HepG2 (cell line): ENCODE measurements at regions not wholly inside any gene's neighbourhood (a gene's known extent, or its start where the extent isn't known, plus 50 kb on each side); places are given as distances from the start of the nearest gene placed in this dataset.

Source experiments
- ATAC-seq: fragments of 200-7000 bp; cut with Tn5 transposase; 3 replicates; pipeline ENCODE4 v1.9.1; 2020; ENCODE audit warnings: mild to moderate bottlenecking, moderate library complexity
- BruUV-seq: library from RNA; stranded (reverse); fragments of 400-500 nt; replicated peaks from 2 replicates; lab custom pipeline; 2021; lab: Mats Ljungman, UMichigan
- CTCF ChIA-PET: fragments of 300-600 bp; formaldehyde crosslinking; extraction: SDS; loops from one replicate; lab custom pipeline; 2021; ENCODE audit warnings: low total read pairs, inconsistent platforms, low intra/inter-chr PET ratio; lab: Yijun Ruan, JAX
- POLR2A ChIA-PET: fragments of 350-600 bp; sonication (Branson Sonifier 250); formaldehyde crosslinking; loops from one replicate; lab custom pipeline; 2020; ENCODE audit warnings: antibody characterized with exemption, inconsistent platforms; lab: Yijun Ruan, JAX
- DNase-seq: peaks from one replicate; pipeline ENCODE4 v3.0.0-alpha.2; 2015; ENCODE audit warnings: low spot score
- FAIRE-seq: peaks from 3 replicates; lab custom pipeline; 2011; peaks lifted over from hg19 to GRCh38; lab: Jason Lieb, UNC
- H2AFZ ChIP-seq: one replicate; pipeline ENCODE4 v1.6.1; 2011; ENCODE audit warnings: low read length, inconsistent platforms
- H3K27ac ChIP-seq: fragments of 300-600 bp; 3 replicates; pipeline ENCODE4 v1.8.0; 2011; ENCODE audit warnings: mixed run types, mild to moderate bottlenecking, mixed read lengths, low read length, inconsistent platforms; ENCODE audit not compliant: insufficient read depth; ENCODE audit errors: extremely low read length
- H3K27me3 ChIP-seq, 2 experiments: fragments of 200-600 bp in 1 of 2; 2 replicates in 1 of 2; 3 replicates in 1 of 2; pipeline versions ENCODE4 v1.6.0 to v1.8.0; 2011; ENCODE audit warnings: low read length in 2 of 2, mild to moderate bottlenecking in 2 of 2, moderate library complexity in 2 of 2, inconsistent platforms in 1 of 2; ENCODE audit not compliant: insufficient read depth in 2 of 2, control insufficient read depth in 1 of 2
- H3K36me3 ChIP-seq, 2 experiments: fragments of 200-600 bp in 1 of 2; replicated peaks in 1 of 2; 2 replicates in 1 of 2; 3 replicates in 1 of 2; pipeline versions ENCODE4 v1.5.1 to v1.8.0; 2011; ENCODE audit warnings: low read length in 2 of 2, inconsistent platforms in 1 of 2; ENCODE audit not compliant: insufficient read depth in 2 of 2, control insufficient read depth in 1 of 2
- H3K4me1 ChIP-seq: 2 replicates; pipeline ENCODE4 v1.5.1; 2012; ENCODE audit warnings: low read length, inconsistent platforms; ENCODE audit not compliant: insufficient read depth
- H3K4me2 ChIP-seq: 2 replicates; pipeline ENCODE4 v1.6.0; 2011; ENCODE audit warnings: low read depth, low read length, inconsistent platforms
- H3K4me3 ChIP-seq, 3 experiments: fragments of 200-600 bp in 1 of 3; sonication (generic), shearing (Covaris generic) in 1 of 3; replicated peaks in 1 of 3; 2 replicates each; pipeline ENCODE4 v1.5.1; 2011 to 2016; ENCODE audit warnings: low read length in 3 of 3, inconsistent platforms in 2 of 3, low read depth in 2 of 3, mild to moderate bottlenecking in 2 of 3, control low read depth in 1 of 3, mixed read lengths in 1 of 3; ENCODE audit not compliant: insufficient read depth in 1 of 3
- H3K79me2 ChIP-seq: one replicate; pipeline ENCODE4 v1.6.1; 2011; ENCODE audit warnings: low read length, inconsistent platforms; ENCODE audit not compliant: insufficient read depth
- H3K9ac ChIP-seq: 2 replicates; pipeline ENCODE4 v1.6.0; 2011; ENCODE audit warnings: mild to moderate bottlenecking, low read depth, low read length, inconsistent platforms; ENCODE audit not compliant: insufficient read depth
- H3K9me3 ChIP-seq: 2 replicates; pipeline ENCODE4 v1.5.1; 2012; ENCODE audit warnings: mild to moderate bottlenecking, low read length
- H4K20me1 ChIP-seq: 2 replicates; pipeline ENCODE4 v1.6.0; 2011; ENCODE audit warnings: inconsistent platforms, mild to moderate bottlenecking, low read length, moderate library complexity; ENCODE audit not compliant: insufficient read depth
- CBX1 ChIP-seq: IDR thresholded peaks from one replicate; pipeline ENCODE4 v1.6.1; 2016; ENCODE audit warnings: antibody characterized with exemption, low read depth
- CCAR2 ChIP-seq: fragments of 200-400 bp; formaldehyde crosslinking; optimal IDR thresholded peaks from 2 replicates; pipeline ENCODE3; 2018; ENCODE audit warnings: low read depth, mild to moderate bottlenecking, low read length, moderate library complexity
- IRF2 ChIP-seq: IDR thresholded peaks from 2 replicates; pipeline ENCODE4 v1.6.1; 2018; ENCODE audit warnings: missing genetic modification reagents, missing compliant biosample characterization
- NR2F2 ChIP-seq: IDR thresholded peaks from 2 replicates; pipeline ENCODE4 v1.6.1; 2012; ENCODE audit warnings: low read depth, inconsistent platforms, borderline replicate concordance
- RARA ChIP-seq: IDR thresholded peaks from 2 replicates; pipeline ENCODE4 v1.6.1; 2016; ENCODE audit warnings: missing genetic modification reagents, missing compliant biosample characterization
- TAF15 ChIP-seq: fragments of 200-400 bp; formaldehyde crosslinking; IDR thresholded peaks from one replicate; pipeline ENCODE4 v1.6.1; 2018; ENCODE audit warnings: mild to moderate bottlenecking, low read depth, low read length; ENCODE audit not compliant: poor library complexity, severe bottlenecking
- ZMYM4 ChIP-seq: sonication (generic); formaldehyde crosslinking; IDR thresholded peaks from 2 replicates; pipeline ENCODE4 v1.8.1; 2023; ENCODE audit warnings: mild to moderate bottlenecking, missing genetic modification reagents
- ZNF205 ChIP-seq: IDR thresholded peaks from 2 replicates; pipeline ENCODE4 v1.6.1; 2018; ENCODE audit warnings: missing biosample characterization, missing genetic modification reagents
- ZNF292 ChIP-seq: sonication (generic); formaldehyde crosslinking; IDR thresholded peaks from 2 replicates; pipeline ENCODE4 v1.8.1; 2022; ENCODE audit warnings: mild to moderate bottlenecking, low read depth, missing genetic modification reagents, borderline replicate concordance
- ZNF343 ChIP-seq: sonication (generic); formaldehyde crosslinking; IDR thresholded peaks from 2 replicates; pipeline ENCODE4 v1.4.0; 2020; ENCODE audit warnings: mild to moderate bottlenecking, missing genetic modification reagents
- ZNF557 ChIP-seq: sonication (generic); formaldehyde crosslinking; IDR thresholded peaks from 2 replicates; pipeline ENCODE4 v1.4.0; 2020; ENCODE audit warnings: missing genetic modification reagents
- ZNF569 ChIP-seq: sonication (generic); formaldehyde crosslinking; IDR thresholded peaks from 2 replicates; pipeline ENCODE4 v1.5.0; 2020; ENCODE audit warnings: mild to moderate bottlenecking, missing genetic modification reagents, moderate library complexity, borderline replicate concordance
- WGBS: methylation state at CpG from one replicate; pipeline ENCODE4 v1.1.6; 2017; ENCODE audit warnings: low lambda C conversion rate; 5-methylcytosine and 5-hydroxymethylcytosine counted together
- in situ Hi-C: cut with HindIII; loops from 2 replicates; pipeline ENCODE4 v1.10.0; 2017; ENCODE audit warnings: low pct_unique_long_range_greater_than_20kb; ENCODE audit not compliant: extremely low pct_ligation_motif_present
- intact Hi-C: fragments of 100-400 bp; cut with micrococcal nuclease; formaldehyde crosslinking; loops from one replicate; pipeline ENCODE4 v1.10.0; 2022; ENCODE audit not compliant: unreplicated experiment
- TF ChIP-seq, protein P1 (sequence below): sonication (generic); formaldehyde crosslinking; IDR thresholded peaks from 2 replicates; pipeline ENCODE4 v1.9.0; 2021; ENCODE audit warnings: missing genetic modification reagents, mild to moderate bottlenecking, borderline replicate concordance
- TF ChIP-seq, protein P2 (sequence below): IDR thresholded peaks from 2 replicates; pipeline ENCODE4 v1.6.1; 2016
- TF ChIP-seq, protein P3 (sequence below): sonication (generic); formaldehyde crosslinking; IDR thresholded peaks from 2 replicates; pipeline ENCODE4 v1.8.1; 2023; ENCODE audit warnings: mild to moderate bottlenecking, missing genetic modification reagents, borderline replicate concordance
- TF ChIP-seq, protein P4 (sequence below): sonication (generic); formaldehyde crosslinking; IDR thresholded peaks from 2 replicates; pipeline ENCODE4 v1.8.0; 2022; ENCODE audit warnings: mild to moderate bottlenecking, missing genetic modification reagents

DNA sequence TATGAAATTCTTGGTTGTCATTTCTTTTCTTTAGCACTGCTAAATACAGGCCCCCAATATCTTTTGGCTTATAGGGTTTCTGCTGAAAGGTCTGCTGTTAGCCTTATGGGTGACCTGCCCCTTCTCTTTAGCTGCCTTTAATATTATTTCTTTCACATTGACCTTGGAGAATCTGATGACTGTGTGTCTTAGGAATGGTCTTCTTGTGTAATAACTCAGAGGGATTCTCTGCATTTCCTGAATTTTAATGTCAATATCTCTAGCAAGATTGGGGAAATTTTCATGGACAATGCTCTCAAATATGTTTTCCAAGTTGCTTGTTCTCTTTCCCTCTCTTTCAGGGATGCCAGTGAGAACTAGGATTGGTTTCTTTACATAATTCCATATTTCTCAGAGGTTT, 292.4 kb downstream of the SLC7A11 start:
- in situ Hi-C loops: no loop called here
- Histone ChIP-seq H4K20me1 (no peaks in the 10 kb centered on the region), H3K27me3 (no peaks in the 10 kb centered on the region), H3K4me2 (no peak overlapping the region), H2AFZ (no peak overlapping the region), H3K9me3 (no peaks in the 10 kb centered on the region), H3K4me1 (no peaks in the 10 kb centered on the region), H3K79me2 (no peaks in the 10 kb centered on the region), H3K36me3 (no peaks in the 10 kb centered on the region), H3K4me3 (no peak overlapping the region), H3K27ac (no peak overlapping the region), H3K9ac (no peak overlapping the region)
- FAIRE-seq (no peak), DNase-seq (no peak), ATAC-seq (no peak)
- TF ChIP-seq, protein P1, sequence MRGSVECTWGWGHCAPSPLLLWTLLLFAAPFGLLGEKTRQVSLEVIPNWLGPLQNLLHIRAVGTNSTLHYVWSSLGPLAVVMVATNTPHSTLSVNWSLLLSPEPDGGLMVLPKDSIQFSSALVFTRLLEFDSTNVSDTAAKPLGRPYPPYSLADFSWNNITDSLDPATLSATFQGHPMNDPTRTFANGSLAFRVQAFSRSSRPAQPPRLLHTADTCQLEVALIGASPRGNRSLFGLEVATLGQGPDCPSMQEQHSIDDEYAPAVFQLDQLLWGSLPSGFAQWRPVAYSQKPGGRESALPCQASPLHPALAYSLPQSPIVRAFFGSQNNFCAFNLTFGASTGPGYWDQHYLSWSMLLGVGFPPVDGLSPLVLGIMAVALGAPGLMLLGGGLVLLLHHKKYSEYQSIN (CRISPR knock-in tag): no peak
- no peak for TF ChIP-seq ZNF569 (CRISPR knock-in tag)
- no peak for TF ChIP-seq ZNF557
- TF ChIP-seq CBX1: no peak
- TF ChIP-seq IRF2 (CRISPR knock-in tag): no peak
- no peak for TF ChIP-seq ZNF205
- TF ChIP-seq, protein P2, sequence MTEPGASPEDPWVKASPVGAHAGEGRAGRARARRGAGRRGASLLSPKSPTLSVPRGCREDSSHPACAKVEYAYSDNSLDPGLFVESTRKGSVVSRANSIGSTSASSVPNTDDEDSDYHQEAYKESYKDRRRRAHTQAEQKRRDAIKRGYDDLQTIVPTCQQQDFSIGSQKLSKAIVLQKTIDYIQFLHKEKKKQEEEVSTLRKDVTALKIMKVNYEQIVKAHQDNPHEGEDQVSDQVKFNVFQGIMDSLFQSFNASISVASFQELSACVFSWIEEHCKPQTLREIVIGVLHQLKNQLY (CRISPR knock-in tag): no peak
- intact Hi-C loops: no loop called here
- ChIA-PET POLR2A (no interaction called here), CTCF (no interaction called here)
- BruUV-seq: no TSS peak

DNA sequence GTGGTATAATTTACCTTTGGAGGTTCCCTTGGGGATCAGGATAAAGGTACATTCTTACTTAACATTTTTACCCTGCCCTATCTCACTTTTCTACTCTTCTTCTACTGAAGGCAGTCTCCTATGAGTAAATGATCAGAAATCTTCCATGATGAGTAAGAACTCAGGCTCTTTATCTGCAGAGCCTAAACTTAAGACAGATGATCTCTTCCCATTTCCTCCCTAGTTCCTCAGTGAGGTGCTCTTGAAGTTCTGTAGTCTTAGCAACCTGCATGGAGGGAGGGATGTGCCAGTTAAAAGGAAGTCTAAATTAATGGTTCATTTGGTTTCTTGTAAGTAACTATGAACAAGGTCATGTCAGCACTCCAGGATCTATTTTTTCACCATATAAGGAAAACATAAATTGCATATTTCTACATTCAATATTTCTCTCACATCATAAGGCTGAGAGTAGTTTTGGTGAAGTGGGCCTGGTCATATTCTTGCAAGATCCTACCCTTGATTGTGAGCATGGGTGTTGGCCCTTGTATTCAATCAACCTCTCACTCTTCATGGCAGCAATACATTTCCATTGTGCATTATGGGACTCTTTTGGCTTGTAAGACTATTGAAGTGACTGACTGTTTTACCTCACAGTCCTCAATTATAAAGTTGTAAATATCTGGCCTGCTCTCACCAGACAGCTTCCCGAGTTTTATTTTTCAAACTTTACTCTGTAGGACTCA, 295.5 kb downstream of the SLC7A11 start:
- no peak for ATAC-seq
- no peaks in the 10 kb centered on the region for H3K4me1 ChIP-seq
- no peak overlapping the region for H2AFZ ChIP-seq
- H3K27me3 ChIP-seq: no peaks in the 10 kb centered on the region
- no peak overlapping the region for H3K4me3 ChIP-seq
- FAIRE-seq: no peak
- no peak overlapping the region for H3K4me2 ChIP-seq
- no TSS peak for BruUV-seq
- H3K27ac ChIP-seq: no peak overlapping the region
- H4K20me1 ChIP-seq: no peaks in the 10 kb centered on the region
- H3K79me2 ChIP-seq: no peaks in the 10 kb centered on the region
- no peaks in the 10 kb centered on the region for H3K36me3 ChIP-seq
- no peak for DNase-seq
- H3K9ac ChIP-seq: no peak overlapping the region
- in situ Hi-C loops (no loop called here), intact Hi-C loops (no loop called here)
- H3K9me3 ChIP-seq: no peaks in the 10 kb centered on the region
- POLR2A ChIA-PET: no interaction called here
- CTCF ChIA-PET: no interaction called here
- 0% methylated on average over 1 of the region's 1 CpG for WGBS
- TF ChIP-seq NR2F2 (no peak), ZNF292 (CRISPR knock-in tag) (no peak), RARA (CRISPR knock-in tag) (no peak), ZNF343 (CRISPR knock-in tag) (no peak), CCAR2 (no peak), ZMYM4 (CRISPR knock-in tag) (no peak), TAF15 (no peak)
- TF ChIP-seq, protein P3, sequence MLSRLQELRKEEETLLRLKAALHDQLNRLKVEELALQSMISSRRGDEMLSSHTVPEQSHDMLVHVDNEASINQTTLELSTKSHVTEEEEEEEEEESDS (CRISPR knock-in tag): no peak
- TF ChIP-seq, protein P4, sequence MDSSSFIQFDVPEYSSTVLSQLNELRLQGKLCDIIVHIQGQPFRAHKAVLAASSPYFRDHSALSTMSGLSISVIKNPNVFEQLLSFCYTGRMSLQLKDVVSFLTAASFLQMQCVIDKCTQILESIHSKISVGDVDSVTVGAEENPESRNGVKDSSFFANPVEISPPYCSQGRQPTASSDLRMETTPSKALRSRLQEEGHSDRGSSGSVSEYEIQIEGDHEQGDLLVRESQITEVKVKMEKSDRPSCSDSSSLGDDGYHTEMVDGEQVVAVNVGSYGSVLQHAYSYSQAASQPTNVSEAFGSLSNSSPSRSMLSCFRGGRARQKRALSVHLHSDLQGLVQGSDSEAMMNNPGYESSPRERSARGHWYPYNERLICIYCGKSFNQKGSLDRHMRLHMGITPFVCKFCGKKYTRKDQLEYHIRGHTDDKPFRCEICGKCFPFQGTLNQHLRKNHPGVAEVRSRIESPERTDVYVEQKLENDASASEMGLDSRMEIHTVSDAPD: no peak
